ENCODE measurements at regions not wholly inside any gene's neighbourhood (a gene's known extent, or its start where the extent isn't known, plus 50 kb on each side); places are given as distances from the start of the nearest gene placed in this dataset.

- TF ChIP-seq EP300 (IDR thresholded peaks at IDR 0.05) (no peak), CTCF (IDR thresholded peaks at IDR 0.05) (no peak)
These were observed 433.4 kb upstream of the TNC start for GRCh38 chr9:115551396-115551795.
